ENCODE measurements at regions not wholly inside any gene's neighbourhood (a gene's known extent, or its start where the extent isn't known, plus 50 kb on each side); places are given as distances from the start of the nearest gene placed in this dataset.
"Not testable (repeated sequence)": the region's sequence is repeated elsewhere in the genome, so short reads cannot be mapped to it uniquely, and the experiment has no call there.

GRCh38 chr7:25603427-25603740 is 375.1 kb upstream of the NPVF start:
- H3K36me3 Mint-ChIP-seq (ENCODE audit: low read depth); POLR2A ChIA-PET; H3K27me3 Mint-ChIP-seq (ENCODE audit: low read depth); CTCF ChIA-PET; H3K27ac Mint-ChIP-seq; H3K9me3 Mint-ChIP-seq (ENCODE audit: insufficient read depth); H3K4me1 Mint-ChIP-seq (ENCODE audit: low read depth); DNase-seq; ATAC-seq: not testable (repeated sequence)
- peak overlapping the region; percentile 60 for H3K4me3 Mint-ChIP-seq

DNA sequence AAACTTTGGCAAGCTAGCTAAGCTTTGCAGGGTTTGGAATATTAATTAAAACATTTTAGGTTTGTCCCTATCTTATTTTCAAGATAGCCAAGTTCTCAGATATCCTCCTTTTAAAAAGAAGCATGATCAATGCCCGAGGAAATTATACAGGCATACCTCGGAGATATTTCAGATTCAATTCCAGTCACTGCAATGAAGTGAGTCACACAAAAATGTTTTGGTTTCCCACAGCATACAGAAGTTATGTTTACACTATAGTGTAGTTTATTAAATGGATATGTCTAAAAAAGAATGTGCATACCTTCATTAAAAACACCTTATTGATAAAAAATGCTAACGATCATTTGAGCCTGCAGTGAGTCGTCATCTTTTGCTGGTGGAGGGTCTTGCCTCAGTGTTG is 382.9 kb upstream of the NPVF start:
- Mint-ChIP-seq H3K4me3 (no peak overlapping the region), H3K4me1 (ENCODE audit: low read depth) (peaks cover 17% of the 10 kb centered on the region), H3K27ac (no peak overlapping the region), H3K27me3 (ENCODE audit: low read depth) (no peaks in the 10 kb centered on the region), H3K9me3 (ENCODE audit: insufficient read depth) (no peaks in the 10 kb centered on the region), H3K36me3 (ENCODE audit: low read depth) (no peaks in the 10 kb centered on the region)
- ATAC-seq (no peak), DNase-seq (no peak)
- POLR2A ChIA-PET = no interaction called here
- CTCF ChIA-PET = no interaction called here

GRCh38 chr7:25613912-25614311 is 385.6 kb upstream of the NPVF start:
- DNase-seq (no peak), ATAC-seq (no peak)
- Mint-ChIP-seq H3K4me3 (no peak overlapping the region), H3K9me3 (ENCODE audit: insufficient read depth) (no peaks in the 10 kb centered on the region), H3K36me3 (ENCODE audit: low read depth) (no peaks in the 10 kb centered on the region), H3K27me3 (ENCODE audit: low read depth) (no peaks in the 10 kb centered on the region), H3K4me1 (ENCODE audit: low read depth) (peaks cover 21% of the 10 kb centered on the region), H3K27ac (no peak overlapping the region)
- CTCF ChIA-PET = no interaction called here
- POLR2A ChIA-PET = no interaction called here

GRCh38 chr7:25614415-25614814 is 386.1 kb upstream of the NPVF start:
- Mint-ChIP-seq H3K4me1 (ENCODE audit: low read depth) (peaks cover 21% of the 10 kb centered on the region), H3K36me3 (ENCODE audit: low read depth) (no peaks in the 10 kb centered on the region), H3K27ac (no peak overlapping the region), H3K27me3 (ENCODE audit: low read depth) (no peaks in the 10 kb centered on the region), H3K9me3 (ENCODE audit: insufficient read depth) (no peaks in the 10 kb centered on the region), H3K4me3 (no peak overlapping the region)
- DNase-seq = no peak
- ChIA-PET CTCF (no interaction called here), POLR2A (no interaction called here)
- no peak for ATAC-seq

DNA sequence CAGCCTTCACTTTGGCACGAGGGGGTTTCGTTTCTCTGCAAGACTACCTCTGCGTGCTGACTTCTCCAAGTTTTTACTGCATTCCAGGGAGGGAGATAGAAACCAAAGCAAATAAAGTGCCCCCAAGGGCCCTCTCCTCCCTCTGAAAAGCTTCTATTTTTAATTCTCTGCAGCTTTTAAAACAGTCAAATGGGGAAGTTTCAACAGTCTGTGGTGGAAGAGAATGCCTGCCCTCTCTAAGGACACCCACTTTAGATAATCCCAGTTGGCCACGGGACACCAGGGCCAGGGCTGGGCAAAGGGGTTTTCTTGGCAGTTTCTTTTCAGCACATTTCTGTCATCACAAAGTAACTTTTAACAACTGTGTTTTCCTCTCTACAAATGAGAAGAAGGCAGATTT is 386.7 kb upstream of the NPVF start:
- peaks cover 23% of the 10 kb centered on the region for H3K4me1 Mint-ChIP-seq (ENCODE audit: low read depth)
- no peaks in the 10 kb centered on the region for H3K9me3 Mint-ChIP-seq (ENCODE audit: insufficient read depth)
- H3K27me3 Mint-ChIP-seq (ENCODE audit: low read depth) = no peaks in the 10 kb centered on the region
- ATAC-seq = no peak
- no peak for DNase-seq
- CTCF ChIA-PET = no interaction called here
- no peaks in the 10 kb centered on the region for H3K36me3 Mint-ChIP-seq (ENCODE audit: low read depth)
- no peak overlapping the region for H3K27ac Mint-ChIP-seq
- H3K4me3 Mint-ChIP-seq = no peak overlapping the region
- POLR2A ChIA-PET = no interaction called here

GRCh38 chr7:25615593-25615992 is 387.3 kb upstream of the NPVF start:
- ChIA-PET POLR2A (no interaction called here), CTCF (no interaction called here)
- Mint-ChIP-seq H3K9me3 (ENCODE audit: insufficient read depth) (no peaks in the 10 kb centered on the region), H3K27me3 (ENCODE audit: low read depth) (no peaks in the 10 kb centered on the region), H3K4me3 (no peak overlapping the region), H3K27ac (no peak overlapping the region), H3K4me1 (ENCODE audit: low read depth) (peaks cover 29% of the 10 kb centered on the region), H3K36me3 (ENCODE audit: low read depth) (no peaks in the 10 kb centered on the region)
- ATAC-seq = no peak
- no peak for DNase-seq

DNA sequence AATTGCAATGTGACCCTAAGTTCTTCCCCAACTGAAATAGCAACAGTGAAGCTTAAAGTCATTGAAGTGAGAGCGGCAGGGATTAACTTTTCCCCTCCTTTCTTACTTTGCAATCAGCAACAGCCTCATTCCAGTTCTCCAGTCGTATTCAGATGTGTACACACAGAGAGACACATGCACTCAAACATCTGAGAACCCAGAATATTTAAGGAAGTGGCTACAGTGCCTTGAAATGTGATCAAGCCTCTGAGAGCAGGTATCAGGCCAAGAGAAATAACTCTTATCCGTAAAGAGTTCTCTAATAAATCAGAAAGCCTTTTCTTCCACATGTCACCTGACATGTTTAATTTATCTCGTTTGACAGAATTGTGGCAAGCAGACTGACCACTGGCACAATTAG is 388.9 kb upstream of the NPVF start:
- Mint-ChIP-seq H3K27ac (no peak overlapping the region), H3K4me3 (no peak overlapping the region), H3K4me1 (ENCODE audit: low read depth) (peaks cover 34% of the 10 kb centered on the region), H3K9me3 (ENCODE audit: insufficient read depth) (no peaks in the 10 kb centered on the region), H3K36me3 (ENCODE audit: low read depth) (no peaks in the 10 kb centered on the region), H3K27me3 (ENCODE audit: low read depth) (no peaks in the 10 kb centered on the region)
- DNase-seq = no peak
- ATAC-seq = no peak
- ChIA-PET POLR2A (no interaction called here), CTCF (interaction anchor here (1.1 to 1.3 kb wide), 2 partner anchors 52 to 518 kb away, joined by 3 read pairs; no protein-coding TSS in a partner anchor)

DNA sequence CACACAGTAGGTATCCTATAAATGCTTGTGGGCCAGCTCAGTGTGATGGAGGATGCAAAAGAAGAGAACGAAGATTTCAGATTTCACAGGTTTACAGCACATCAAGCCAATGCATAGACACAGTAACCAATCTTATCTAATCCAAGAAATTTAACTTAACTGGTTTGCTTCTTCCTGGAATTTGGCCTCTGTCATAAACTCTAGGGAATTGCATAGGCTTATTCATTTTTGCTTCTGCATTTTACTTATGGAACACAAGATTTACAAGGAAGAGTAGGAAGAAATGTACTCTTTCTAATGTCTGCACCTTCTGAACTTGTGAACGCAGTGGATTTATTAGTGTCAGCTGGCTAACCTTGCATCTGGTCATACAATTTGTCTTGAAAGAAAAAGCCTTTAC is 389.4 kb upstream of the NPVF start:
- CTCF ChIA-PET = interaction anchor here (1.3 kb wide), 1 partner anchor 519 kb away, joined by 3 read pairs; no protein-coding TSS in a partner anchor
- DNase-seq (no peak), ATAC-seq (no peak)
- no peak overlapping the region for H3K4me3 Mint-ChIP-seq
- H3K27ac Mint-ChIP-seq = no peak overlapping the region
- POLR2A ChIA-PET = no interaction called here
- peaks cover 34% of the 10 kb centered on the region for H3K4me1 Mint-ChIP-seq (ENCODE audit: low read depth)
- no peaks in the 10 kb centered on the region for H3K9me3 Mint-ChIP-seq (ENCODE audit: insufficient read depth)
- no peaks in the 10 kb centered on the region for H3K27me3 Mint-ChIP-seq (ENCODE audit: low read depth)
- H3K36me3 Mint-ChIP-seq (ENCODE audit: low read depth) = no peaks in the 10 kb centered on the region

DNA sequence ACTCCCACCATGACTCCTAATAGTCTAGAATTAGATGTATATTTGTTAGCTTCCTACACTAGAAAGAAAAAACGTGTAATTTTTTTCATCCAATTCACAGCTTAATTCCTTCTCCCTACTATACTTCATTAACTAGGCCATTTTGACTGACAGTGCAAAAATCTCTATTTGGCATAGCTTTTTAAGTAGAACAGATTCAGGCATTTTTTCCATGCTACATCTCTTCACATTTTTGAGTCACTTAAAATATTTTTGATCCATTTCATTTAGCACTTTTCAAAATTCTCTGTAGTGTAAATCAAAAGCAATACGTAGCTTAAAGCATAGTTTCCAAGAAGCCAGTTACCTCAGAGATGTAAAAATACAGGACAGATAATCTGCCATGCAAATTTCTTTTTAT is 391.1 kb upstream of the NPVF start:
- Mint-ChIP-seq H3K27me3 (ENCODE audit: low read depth) (no peaks in the 10 kb centered on the region), H3K9me3 (ENCODE audit: insufficient read depth) (no peaks in the 10 kb centered on the region), H3K4me3 (no peak overlapping the region), H3K27ac (no peak overlapping the region), H3K36me3 (ENCODE audit: low read depth) (no peaks in the 10 kb centered on the region), H3K4me1 (ENCODE audit: low read depth) (peaks cover 28% of the 10 kb centered on the region)
- ATAC-seq (no peak), DNase-seq (no peak)
- ChIA-PET POLR2A (no interaction called here), CTCF (interaction anchor here (1.2 to 2.0 kb wide), 2 partner anchors 50 to 273 kb away, joined by 3 to 5 read pairs; no protein-coding TSS in a partner anchor)

DNA sequence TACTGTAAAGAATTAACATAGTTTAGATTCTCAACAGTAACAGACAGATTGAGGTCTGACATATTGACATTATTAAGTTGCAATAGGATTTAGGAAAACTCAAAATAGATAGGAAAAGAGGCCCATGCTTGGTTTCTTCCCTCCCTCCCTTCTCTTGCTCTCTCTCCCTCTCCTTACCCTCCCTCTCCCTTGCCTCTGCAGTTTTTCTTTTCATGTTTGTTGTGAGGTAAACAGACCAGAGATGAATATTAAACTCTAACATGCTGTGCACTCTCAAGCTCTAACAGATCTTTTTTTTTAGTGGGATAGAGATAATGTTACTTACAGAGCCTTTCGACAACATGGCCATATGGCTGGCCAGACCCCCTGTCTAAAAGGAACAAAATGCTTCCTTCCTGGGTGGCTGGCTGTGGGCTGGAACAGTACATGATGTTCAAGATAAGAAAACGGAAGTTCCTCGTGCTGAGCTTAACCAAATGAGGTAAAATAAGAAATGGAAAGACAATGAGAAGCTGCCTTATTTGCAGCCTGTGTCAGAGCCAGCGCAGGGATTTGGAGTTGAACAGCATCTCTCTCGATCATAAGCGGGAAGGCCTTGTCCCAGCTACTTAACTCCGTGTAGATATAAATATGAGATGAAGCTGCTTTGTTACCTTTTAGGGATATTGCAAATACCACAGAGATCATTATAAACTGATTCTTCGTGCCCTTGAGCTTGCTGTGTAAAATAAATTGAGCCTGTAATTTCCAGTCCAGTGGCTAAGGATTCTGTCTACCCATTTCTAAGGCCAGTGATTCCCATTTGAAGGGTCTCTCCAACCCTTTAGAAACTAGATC is 391.9 kb upstream of the NPVF start:
- DNase-seq (peak; percentile 54), ATAC-seq (peak; percentile 86)
- H3K36me3 Mint-ChIP-seq (ENCODE audit: low read depth) = no peaks in the 10 kb centered on the region
- H3K9me3 Mint-ChIP-seq (ENCODE audit: insufficient read depth) = no peaks in the 10 kb centered on the region
- peak overlapping the region; percentile 69 for H3K27ac Mint-ChIP-seq
- H3K4me3 Mint-ChIP-seq = peak overlapping the region; percentile 17
- ChIA-PET POLR2A (no interaction called here), CTCF (interaction anchor here (1.2 to 2.0 kb wide), 2 partner anchors 51 to 273 kb away, joined by 3 to 5 read pairs; no protein-coding TSS in a partner anchor)
- H3K27me3 Mint-ChIP-seq (ENCODE audit: low read depth) = no peaks in the 10 kb centered on the region
- H3K4me1 Mint-ChIP-seq (ENCODE audit: low read depth) = peaks cover 25% of the 10 kb centered on the region

- H3K4me1 Mint-ChIP-seq (ENCODE audit: low read depth) = peaks cover 13% of the 10 kb centered on the region
- DNase-seq (no peak), ATAC-seq (no peak)
- no peak overlapping the region for H3K4me3 Mint-ChIP-seq
- no peak overlapping the region for H3K27ac Mint-ChIP-seq
- no peaks in the 10 kb centered on the region for H3K9me3 Mint-ChIP-seq (ENCODE audit: insufficient read depth)
- H3K36me3 Mint-ChIP-seq (ENCODE audit: low read depth) = no peaks in the 10 kb centered on the region
- ChIA-PET POLR2A (no interaction called here), CTCF (no interaction called here)
- H3K27me3 Mint-ChIP-seq (ENCODE audit: low read depth) = peaks cover 2% of the 10 kb centered on the region
Measured at GRCh38 chr7:25621993-25622392, 393.7 kb upstream of the NPVF start.

GRCh38 chr7:25622695-25623094 is 394.4 kb upstream of the NPVF start:
- no peak for DNase-seq
- peaks cover 13% of the 10 kb centered on the region for H3K4me1 Mint-ChIP-seq (ENCODE audit: low read depth)
- H3K27ac Mint-ChIP-seq = no peak overlapping the region
- ATAC-seq = no peak
- ChIA-PET POLR2A (no interaction called here), CTCF (no interaction called here)
- H3K9me3 Mint-ChIP-seq (ENCODE audit: insufficient read depth) = no peaks in the 10 kb centered on the region
- no peak overlapping the region for H3K4me3 Mint-ChIP-seq
- H3K27me3 Mint-ChIP-seq (ENCODE audit: low read depth) = peaks cover 2% of the 10 kb centered on the region
- no peaks in the 10 kb centered on the region for H3K36me3 Mint-ChIP-seq (ENCODE audit: low read depth)

DNA sequence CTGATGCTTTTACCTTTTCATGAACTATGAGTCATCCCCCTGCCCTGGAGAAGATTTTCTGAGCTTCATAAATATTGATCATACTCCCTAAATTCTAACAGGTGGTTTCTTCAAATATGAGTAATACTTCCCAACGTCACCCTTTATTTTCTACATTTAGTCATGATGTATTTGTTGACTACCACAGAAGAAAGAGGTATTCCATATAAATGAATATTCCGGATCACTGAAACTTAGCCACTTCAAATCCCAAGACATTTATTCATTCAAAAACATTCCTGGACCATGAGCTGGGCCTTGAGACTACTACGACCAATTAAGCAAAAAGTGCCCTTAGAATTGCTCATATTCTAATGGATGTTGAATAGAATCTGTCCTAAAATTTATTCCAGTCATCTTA is 395.8 kb upstream of the NPVF start:
- DNase-seq (no peak), ATAC-seq (no peak)
- no peak overlapping the region for H3K4me3 Mint-ChIP-seq
- POLR2A ChIA-PET = no interaction called here
- CTCF ChIA-PET = no interaction called here
- peaks cover 13% of the 10 kb centered on the region for H3K4me1 Mint-ChIP-seq (ENCODE audit: low read depth)
- no peaks in the 10 kb centered on the region for H3K36me3 Mint-ChIP-seq (ENCODE audit: low read depth)
- peaks cover 2% of the 10 kb centered on the region for H3K27me3 Mint-ChIP-seq (ENCODE audit: low read depth)
- H3K27ac Mint-ChIP-seq = no peak overlapping the region
- no peaks in the 10 kb centered on the region for H3K9me3 Mint-ChIP-seq (ENCODE audit: insufficient read depth)
